ENCODE measurements at regions not wholly inside any gene's neighbourhood (a gene's known extent, or its start where the extent isn't known, plus 50 kb on each side); places are given as distances from the start of the nearest gene placed in this dataset.

- intact Hi-C loops (cut with micrococcal nuclease), result no loop called here
- DNase-seq (no peak), ATAC-seq (ENCODE audit: low read depth) (no peak)
- H3K27me3 Mint-ChIP-seq, result no peaks in the 10 kb centered on the region
- no peak for TF ChIP-seq CTCF (IDR thresholded peaks at IDR 0.05)
- ChIA-PET CTCF (no interaction called here), POLR2A (no interaction called here)
- H3K4me1 Mint-ChIP-seq, result no peaks in the 10 kb centered on the region
- H3K9me3 Mint-ChIP-seq, result no peaks in the 10 kb centered on the region
- no peak overlapping the region for H3K4me3 Mint-ChIP-seq
- H3K36me3 Mint-ChIP-seq (ENCODE audit: low read depth), result no peaks in the 10 kb centered on the region
- no peak overlapping the region for H3K27ac Mint-ChIP-seq
Measured at GRCh38 chr17:12242345-12242954, 221.8 kb downstream of the MAP2K4 start.

- Mint-ChIP-seq H3K27ac (no peak overlapping the region), H3K36me3 (ENCODE audit: low read depth) (no peaks in the 10 kb centered on the region), H3K4me3 (no peak overlapping the region), H3K4me1 (peaks cover 3% of the 10 kb centered on the region), H3K9me3 (no peaks in the 10 kb centered on the region), H3K27me3 (peaks cover 3% of the 10 kb centered on the region)
- ChIA-PET CTCF (no interaction called here), POLR2A (no interaction called here)
- ATAC-seq (ENCODE audit: low read depth), result no peak
- intact Hi-C loops (cut with micrococcal nuclease), result no loop called here
- DNase-seq, result no peak
- TF ChIP-seq CTCF (IDR thresholded peaks at IDR 0.05), result no peak
Measured at GRCh38 chr17:12247761-12248160, 227.1 kb downstream of the MAP2K4 start.

GRCh38 chr17:12250973-12251372 lies 230.3 kb downstream of the MAP2K4 start:
- peaks cover 3% of the 10 kb centered on the region for H3K4me1 Mint-ChIP-seq
- DNase-seq, result no peak
- ChIA-PET POLR2A (interaction anchor here (0.6 to 1.3 kb wide), 2 partner anchors 182 to 419 kb away, joined by 3 to 8 read pairs; no protein-coding TSS in a partner anchor), CTCF (no interaction called here)
- TF ChIP-seq CTCF (IDR thresholded peaks at IDR 0.05), result no peak
- peak; percentile 87 for ATAC-seq (ENCODE audit: low read depth)
- H3K4me3 Mint-ChIP-seq, result no peak overlapping the region
- H3K27me3 Mint-ChIP-seq, result peaks cover 3% of the 10 kb centered on the region
- intact Hi-C loops (cut with micrococcal nuclease), result no loop called here
- no peaks in the 10 kb centered on the region for H3K9me3 Mint-ChIP-seq
- H3K36me3 Mint-ChIP-seq (ENCODE audit: low read depth), result no peaks in the 10 kb centered on the region
- no peak overlapping the region for H3K27ac Mint-ChIP-seq

GRCh38 chr17:12252462-12252861 lies 231.8 kb downstream of the MAP2K4 start:
- Mint-ChIP-seq H3K36me3 (ENCODE audit: low read depth) (no peaks in the 10 kb centered on the region), H3K4me1 (peaks cover 9% of the 10 kb centered on the region), H3K9me3 (no peaks in the 10 kb centered on the region), H3K4me3 (no peak overlapping the region), H3K27ac (no peak overlapping the region), H3K27me3 (peaks cover 3% of the 10 kb centered on the region)
- ChIA-PET CTCF (interaction anchor here (8.9 kb wide), 1 partner anchor 414 kb away, joined by 69 read pairs; the partner anchor contains the start of gene MYOCD), POLR2A (interaction anchor here (1.3 kb wide), 1 partner anchor 418 kb away, joined by 3 read pairs; no protein-coding TSS in a partner anchor)
- ATAC-seq (ENCODE audit: low read depth) (no peak), DNase-seq (no peak)
- intact Hi-C loops (cut with micrococcal nuclease), result no loop called here
- TF ChIP-seq CTCF (IDR thresholded peaks at IDR 0.05), result no peak

- CTCF ChIA-PET, result interaction anchor here (0.8 to 8.9 kb wide), 5 partner anchors 10 to 764 kb away, joined by 3 to 69 read pairs (median 8); partner anchors contain the start of gene MYOCD
- ATAC-seq (ENCODE audit: low read depth), result no peak
- POLR2A ChIA-PET, result interaction anchor here (0.8 kb wide), 1 partner anchor 488 kb away, joined by 4 read pairs; no protein-coding TSS in a partner anchor
Measured at GRCh38 chr17:12254460-12254859, 233.8 kb downstream of the MAP2K4 start.

More at GRCh38 chr17:12254460-12254859, 233.8 kb downstream of the MAP2K4 start:
- Mint-ChIP-seq H3K27me3 (peaks cover 3% of the 10 kb centered on the region), H3K9me3 (no peaks in the 10 kb centered on the region), H3K36me3 (ENCODE audit: low read depth) (no peaks in the 10 kb centered on the region), H3K27ac (no peak overlapping the region), H3K4me1 (peaks cover 9% of the 10 kb centered on the region), H3K4me3 (no peak overlapping the region)
- DNase-seq, result no peak
- no peak for TF ChIP-seq CTCF (IDR thresholded peaks at IDR 0.05)
- intact Hi-C loops (cut with micrococcal nuclease), result no loop called here
